HG02642 (cell line): ENCODE measurements at regions not wholly inside any gene's neighbourhood (a gene's known extent, or its start where the extent isn't known, plus 50 kb on each side); places are given as distances from the start of the nearest gene placed in this dataset.

Experiments
- ATAC-seq: cut with Tn5 transposase; IDR thresholded peaks from one replicate; pipeline ENCODE4 v1.9.1; 2021; ENCODE audit warnings: mild to moderate bottlenecking; ENCODE audit not compliant: unreplicated experiment, poor library complexity

GRCh38 chr9:86836797-86837196 lies 110.5 kb downstream of the GAS1 start:
- ATAC-seq, result peak; percentile 85

GRCh38 chr9:86836266-86836665 lies 111.0 kb downstream of the GAS1 start:
- no peak for ATAC-seq

DNA sequence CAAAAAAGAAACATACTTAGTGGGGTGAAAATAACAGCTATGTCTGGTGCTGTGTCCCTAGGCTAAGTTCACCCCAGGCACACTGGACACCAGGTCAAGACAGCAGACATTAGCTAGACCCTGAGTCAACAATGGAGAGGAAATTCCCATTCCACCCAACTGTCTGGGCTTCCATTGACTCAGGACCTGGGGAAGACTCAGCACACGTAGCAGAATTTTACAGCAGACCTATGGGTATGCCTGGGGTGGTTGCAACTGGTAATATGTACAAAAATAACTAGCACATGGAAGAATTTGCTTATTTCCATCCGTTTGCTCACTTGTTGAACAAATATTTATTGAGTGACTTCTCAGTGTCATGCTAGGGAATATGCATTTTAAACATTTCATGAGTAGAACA lies 117.0 kb downstream of the GAS1 start:
- ATAC-seq, result no peak

DNA sequence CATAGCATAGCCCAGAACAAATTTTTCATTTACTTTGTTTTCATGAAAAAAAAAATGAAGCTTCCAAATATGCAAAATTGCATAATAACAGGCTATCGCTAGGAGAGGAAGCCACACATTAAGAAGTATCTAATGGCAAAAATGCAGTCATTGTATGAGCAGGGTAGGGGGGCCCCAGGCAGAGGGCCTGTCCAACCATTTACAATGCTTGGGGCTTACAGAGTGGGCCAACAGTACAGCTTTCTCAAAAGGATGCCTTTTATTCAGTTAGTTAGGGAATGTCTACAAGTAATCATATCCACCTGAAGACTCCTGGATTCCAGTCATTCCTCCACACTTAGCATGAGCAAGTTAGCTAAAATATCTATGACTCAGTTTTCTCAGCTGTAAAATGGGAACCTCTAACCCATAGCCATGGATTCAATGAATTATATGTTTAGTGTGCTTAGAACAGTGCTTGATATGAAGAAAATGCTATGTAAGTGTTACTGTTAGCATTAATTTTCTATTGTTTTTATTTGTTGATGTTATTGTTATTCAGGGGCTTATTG lies 117.7 kb downstream of the GAS1 start:
- ATAC-seq, result no peak

GRCh38 chr9:86828631-86829030 lies 118.7 kb downstream of the GAS1 start:
- no peak for ATAC-seq

DNA sequence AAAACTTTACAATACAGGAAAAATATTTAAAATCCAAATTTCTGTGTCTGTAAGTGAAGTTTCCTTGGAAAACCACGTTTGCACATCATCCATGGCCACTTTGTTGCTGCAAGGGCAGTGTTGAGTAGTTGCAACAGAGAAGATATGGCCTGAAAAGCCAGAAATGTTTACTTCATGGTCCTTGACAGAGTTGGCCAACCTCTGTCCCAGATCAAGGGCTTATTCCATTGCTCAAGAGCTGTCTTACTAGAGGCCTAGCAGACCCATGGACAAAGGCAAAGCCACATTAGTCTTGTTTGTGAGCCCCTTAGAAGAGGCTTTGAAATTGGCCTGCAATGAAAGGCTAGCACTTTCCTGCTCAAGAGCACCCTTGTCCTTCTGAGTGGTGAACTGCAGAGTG lies 119.4 kb downstream of the GAS1 start:
- no peak for ATAC-seq

DNA sequence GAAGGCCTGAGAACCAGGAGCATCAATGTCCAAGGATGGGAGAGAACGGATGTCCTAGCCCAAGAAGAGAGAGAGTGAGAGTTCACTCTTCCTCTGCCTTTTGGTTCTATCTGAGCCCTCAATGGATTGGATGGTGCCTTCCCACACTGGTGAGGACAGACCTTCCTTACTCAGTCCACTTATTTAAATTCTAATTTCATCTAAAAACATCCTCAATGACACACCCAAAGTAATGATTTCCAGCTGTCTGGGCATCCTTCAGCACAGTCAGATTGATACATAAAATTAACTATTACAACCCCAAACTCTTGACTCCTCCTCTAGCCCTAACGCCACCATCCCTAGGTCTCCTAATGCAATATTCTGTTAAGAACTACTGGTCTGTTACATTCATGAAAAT lies 122.0 kb downstream of the GAS1 start:
- no peak for ATAC-seq

GRCh38 chr9:86822006-86822801 lies 125.1 kb downstream of the GAS1 start:
- no peak for ATAC-seq

DNA sequence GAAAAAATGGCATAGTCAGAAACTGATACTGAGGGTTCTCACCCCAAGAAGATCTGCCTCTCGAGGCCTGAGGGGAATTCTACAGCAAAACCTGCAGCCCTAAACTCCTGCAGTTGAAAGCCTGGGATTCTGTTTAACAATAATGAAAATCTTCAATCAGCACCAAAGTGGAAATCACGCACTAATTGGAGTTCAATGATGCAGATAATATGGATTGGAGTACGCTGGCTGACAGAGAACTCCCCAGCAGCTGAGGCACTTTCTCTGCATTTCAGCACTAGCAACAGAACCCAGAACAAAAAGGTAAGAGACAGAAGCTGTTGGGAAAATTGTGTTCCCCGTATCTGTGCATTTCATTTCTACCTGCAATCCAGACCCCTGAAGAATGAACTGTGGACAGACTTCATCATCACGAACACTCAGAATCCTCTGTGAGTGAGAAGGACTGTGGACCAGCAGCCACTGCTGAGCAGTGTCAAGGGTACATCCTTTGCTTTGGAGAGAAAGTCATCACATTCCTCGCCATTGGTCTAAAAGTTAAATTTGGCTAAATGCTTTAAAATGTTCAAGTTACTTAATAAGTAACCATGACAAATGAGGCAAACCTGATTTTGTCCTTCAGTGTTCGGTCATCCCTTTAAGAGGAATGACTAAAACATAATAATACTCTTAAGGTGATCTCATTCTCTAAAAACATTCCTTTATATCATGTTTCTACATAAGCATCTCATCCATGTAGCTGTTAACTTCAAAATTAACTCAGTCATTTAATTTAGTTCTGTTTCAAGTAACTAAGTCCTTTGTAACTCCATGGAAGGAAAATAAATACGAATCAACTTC lies 126.1 kb downstream of the GAS1 start:
- ATAC-seq, result no peak

DNA sequence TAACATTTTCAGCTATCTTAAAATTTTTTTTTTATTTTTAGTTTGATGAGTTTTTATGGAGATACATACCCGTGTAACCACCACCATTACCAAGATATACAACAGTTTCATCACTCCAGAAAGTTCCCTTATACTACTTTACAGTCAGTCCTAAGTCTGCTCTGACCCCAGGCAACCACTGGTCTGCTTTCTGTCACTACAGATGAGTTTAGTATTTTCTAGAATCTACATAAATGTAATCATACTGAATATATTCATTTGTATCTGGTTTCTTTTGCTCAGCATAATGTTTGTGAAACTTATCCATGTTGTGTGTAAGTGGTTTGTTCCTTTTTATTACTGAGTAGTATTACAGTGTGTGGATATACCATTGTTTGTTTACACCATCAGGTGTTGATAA lies 127.8 kb downstream of the GAS1 start:
- no peak for ATAC-seq

DNA sequence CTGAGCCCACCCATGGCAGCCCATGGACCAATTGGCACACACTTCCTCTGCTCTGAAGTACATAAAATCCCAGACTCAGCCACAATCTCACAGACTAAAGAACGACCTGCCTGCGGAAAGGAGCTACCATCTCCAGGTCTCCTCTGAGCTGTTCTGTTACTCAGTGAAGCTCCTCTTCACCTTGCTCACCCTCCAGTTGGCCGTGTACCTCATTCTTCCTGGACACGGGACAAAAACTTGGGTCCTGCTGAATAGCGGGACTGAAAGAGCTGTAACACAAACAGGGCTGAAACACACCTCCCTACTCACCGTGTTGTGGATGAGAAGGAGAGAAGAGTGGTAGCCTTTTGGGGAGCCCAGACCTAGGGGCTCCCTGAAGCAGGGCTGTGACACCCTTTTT lies 128.7 kb downstream of the GAS1 start:
- no peak for ATAC-seq

GRCh38 chr9:86816868-86817267 lies 130.4 kb downstream of the GAS1 start:
- ATAC-seq, result no peak

DNA sequence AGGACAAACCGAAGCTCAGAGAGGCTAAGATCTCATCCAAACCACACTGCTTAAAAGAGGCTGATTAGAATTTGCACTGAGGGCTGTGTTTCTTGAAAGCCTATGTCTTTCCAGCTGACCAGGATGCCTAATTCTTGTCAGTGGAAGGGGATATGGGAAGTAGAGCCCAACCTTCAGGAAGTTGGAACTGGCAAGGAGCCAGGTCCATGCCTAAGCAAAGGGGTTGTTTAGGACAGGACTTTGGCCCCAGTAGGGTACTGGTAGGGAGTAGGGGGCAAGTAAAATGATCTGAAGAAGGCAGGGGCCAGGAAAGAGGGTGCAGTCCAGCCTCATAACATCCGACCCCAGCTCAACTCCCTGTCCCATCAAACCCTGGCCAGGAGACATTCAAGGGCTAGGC lies 130.9 kb downstream of the GAS1 start:
- no peak for ATAC-seq

- no peak for ATAC-seq
Measured at GRCh38 chr9:86812616-86813015, 134.7 kb downstream of the GAS1 start.

- ATAC-seq, result no peak
Measured at GRCh38 chr9:86809759-86810367, 137.4 kb downstream of the GAS1 start.

DNA sequence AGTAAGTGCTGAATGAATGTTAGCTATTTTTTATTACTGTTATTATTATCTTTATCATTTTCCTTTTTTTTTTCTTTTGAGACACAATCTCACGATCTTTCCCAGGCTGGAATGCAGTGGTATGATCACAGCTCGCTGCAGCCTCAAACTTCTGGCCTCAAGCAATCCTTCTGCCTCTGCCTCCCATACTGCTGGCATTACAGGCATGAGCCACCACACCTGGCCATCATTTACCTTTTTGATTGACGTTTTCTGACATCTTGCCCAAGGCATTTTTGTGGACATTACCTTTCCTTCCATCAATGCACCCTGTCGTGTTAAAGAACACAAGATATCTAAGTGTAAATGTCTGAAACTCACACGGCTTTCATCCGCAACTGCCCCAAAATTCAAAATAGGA lies 138.2 kb downstream of the GAS1 start:
- ATAC-seq, result no peak

- no peak for ATAC-seq
Measured at GRCh38 chr9:86807367-86807976, 139.8 kb downstream of the GAS1 start.

DNA sequence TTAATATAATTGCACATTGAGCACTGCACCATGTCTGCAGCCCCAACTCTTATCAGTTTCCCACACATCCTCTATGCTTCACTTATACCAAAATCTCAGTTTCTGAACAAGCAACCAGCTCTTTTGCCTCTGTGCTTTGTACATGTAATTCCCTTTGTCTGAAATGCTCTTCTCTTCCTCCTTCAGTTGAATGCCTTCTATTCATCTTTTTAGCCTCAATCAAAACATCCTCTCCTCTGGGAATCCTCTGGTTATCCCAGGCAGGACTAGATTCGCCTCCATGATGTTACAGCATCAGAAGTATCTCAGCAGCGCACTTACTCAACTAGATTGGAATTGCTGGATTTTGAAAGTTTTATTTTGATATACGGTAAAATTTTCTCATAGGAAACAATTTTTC lies 143.3 kb downstream of the GAS1 start:
- no peak for ATAC-seq

DNA sequence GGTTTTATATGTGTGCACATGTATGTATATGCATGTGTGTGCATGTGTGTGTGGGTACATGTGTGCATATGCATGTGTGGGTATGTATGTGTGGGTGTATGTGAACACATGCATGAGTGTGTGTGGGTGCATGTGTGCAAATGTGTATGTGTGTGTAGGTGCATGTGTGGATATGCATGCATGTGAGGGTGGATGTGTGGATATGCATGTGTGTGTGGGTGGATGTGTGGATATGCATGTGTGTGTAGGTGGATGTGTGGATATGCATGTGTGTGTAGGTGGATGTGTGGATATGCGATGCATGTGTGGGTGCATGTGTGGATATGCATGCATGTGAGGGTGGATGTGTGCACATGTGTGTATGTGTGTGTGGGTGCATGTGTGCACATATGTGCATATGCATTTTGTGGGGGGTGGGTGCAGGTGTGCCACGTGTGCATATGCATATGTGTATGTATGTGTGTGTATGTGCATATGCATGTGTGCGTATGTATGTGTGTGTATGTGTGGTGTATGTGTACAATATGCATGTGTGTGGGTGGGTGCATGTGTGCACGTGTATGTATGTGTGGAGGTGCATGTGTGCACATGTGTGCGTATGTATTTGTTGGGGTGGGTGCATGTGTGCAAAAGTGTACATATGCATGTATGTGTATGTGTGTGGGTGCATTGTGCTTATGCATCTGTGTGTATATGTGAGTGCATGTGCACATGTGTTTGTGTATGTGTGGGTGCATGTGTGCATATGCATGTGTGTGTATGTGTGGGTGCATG lies 144.2 kb downstream of the GAS1 start:
- ATAC-seq, result no peak

DNA sequence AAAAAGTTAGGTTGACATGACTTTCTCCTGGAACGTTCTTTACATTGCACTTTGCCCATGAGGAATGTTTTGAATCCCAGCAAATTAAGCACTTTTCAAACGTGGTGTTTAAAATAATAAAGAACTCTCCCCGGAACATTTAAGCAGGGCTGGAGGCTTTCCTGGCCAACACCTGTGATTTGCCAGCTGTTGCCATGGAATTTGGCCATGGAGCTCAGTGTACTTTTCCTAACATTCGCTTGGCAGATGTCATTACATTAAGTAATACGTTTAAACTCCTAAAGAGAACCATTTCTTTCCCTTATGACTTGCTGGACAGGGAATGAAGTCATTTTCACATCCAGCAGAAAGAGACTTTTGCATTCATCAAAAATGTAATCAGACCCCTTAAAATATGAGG lies 146.1 kb downstream of the GAS1 start:
- ATAC-seq, result no peak
